Left renal cortex interstitium (tissue), 4 donors: ENCODE measurements at regions not wholly inside any gene's neighbourhood (a gene's known extent, or its start where the extent isn't known, plus 50 kb on each side); places are given as distances from the start of the nearest gene placed in this dataset.
"Not testable (repeated sequence)": the region's sequence is repeated elsewhere in the genome, so short reads cannot be mapped to it uniquely, and the experiment has no call there.

ENCODE experiments used
- DNase-seq, 4 donors: peaks; one replicate each; pipeline ENCODE4 v3.0.0-alpha.2; 2013; ENCODE audit warnings: low read depth in 4 of 4, low spot score in 2 of 4, missing footprints in 1 of 4

DNA sequence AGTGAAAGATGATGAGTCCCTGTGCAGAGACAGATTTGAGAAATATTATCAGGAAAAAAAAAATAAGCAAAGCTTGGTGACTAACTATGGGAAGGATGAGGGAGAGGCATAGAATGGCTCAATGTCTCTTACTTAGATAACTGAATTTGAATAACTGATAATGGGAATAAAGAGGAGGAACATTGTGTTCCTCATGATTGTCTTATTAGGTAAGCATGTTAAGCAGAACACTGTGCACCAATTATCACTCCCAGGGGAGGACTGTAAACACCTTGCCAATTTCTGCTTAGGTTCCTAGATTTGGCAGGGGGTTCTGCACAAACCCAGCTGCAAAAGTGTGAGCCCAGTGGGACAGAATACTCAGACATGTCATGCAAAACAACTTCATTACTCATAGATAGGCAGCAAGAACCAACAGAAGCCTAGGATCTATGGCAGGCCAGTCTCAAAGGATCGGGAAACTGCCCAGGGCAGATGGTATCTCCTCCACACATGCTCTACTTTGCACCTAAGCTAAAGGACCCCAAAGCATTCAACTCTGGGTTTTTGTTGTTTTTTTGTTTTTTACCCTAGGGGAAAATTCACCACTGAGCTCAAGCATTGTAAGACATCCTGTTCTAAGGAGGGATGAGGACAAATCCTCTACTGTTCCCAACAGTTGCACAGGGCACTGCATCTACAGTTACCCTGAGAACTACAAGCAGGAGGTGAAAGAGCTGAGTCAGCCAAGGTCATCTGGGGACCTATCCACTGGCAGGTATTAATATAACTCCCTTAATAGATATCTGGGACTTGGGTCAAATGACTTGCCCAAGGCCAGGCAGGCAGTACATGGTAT, 907.0 kb downstream of the RAPGEF2 start:
- no peak for DNase-seq

DNA sequence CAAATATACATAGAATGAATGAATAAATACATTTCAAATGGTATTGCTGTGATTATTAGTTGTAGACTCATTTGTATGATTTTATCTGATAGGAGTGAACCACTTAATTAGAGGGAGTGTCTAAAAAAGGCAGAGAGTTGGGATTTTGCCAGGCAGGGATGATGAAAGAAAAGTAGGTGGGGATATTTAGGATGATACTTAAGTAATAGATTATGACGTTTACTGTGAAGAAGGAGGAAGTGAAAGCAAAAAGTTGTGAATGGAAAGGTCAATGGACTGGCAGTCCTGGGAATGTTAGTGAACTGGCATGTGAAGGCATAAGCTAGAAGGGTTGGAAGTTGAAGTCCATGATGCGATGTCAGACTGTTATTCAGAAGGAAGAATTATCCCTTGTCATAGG, 917.1 kb downstream of the RAPGEF2 start:
- no peak for DNase-seq

DNA sequence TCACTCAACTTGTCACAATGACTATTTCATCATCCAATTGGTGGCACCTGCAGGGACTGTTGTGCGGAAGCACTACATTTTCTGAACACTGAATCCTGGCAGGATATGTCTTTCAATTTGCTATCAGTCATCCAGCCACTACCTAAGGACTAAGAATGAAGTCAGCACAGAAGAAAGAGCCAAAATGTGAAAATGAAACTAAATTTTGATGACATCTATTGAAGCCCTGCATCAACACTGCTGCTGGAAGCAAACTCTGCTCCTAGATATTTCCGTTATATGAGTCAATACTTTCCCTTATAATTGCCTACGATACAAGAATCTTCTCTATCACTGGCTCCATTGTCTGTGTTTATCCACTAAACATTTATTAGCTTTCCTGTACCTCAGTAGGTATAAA, 917.9 kb downstream of the RAPGEF2 start:
- no peak for DNase-seq

DNA sequence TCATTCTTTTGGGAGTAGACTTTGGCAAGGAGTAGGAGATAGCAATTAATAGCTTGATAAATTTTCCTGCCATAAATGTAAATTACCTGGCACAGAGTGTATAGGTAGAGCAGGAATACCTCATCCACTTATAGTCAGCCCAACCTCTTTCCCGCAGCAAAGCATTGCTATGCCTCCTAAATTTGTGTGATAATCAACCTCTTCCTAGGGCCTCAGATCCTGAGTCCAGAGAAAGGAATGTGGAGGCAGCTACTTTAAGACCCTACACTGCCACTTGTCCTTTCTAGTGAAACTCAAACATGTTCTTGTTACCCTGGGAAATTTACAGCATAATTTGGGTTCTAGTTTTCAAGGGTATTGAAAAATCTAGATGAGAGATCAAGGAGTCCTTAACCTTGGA, 919.0 kb downstream of the RAPGEF2 start:
- DNase-seq: no peak

DNA sequence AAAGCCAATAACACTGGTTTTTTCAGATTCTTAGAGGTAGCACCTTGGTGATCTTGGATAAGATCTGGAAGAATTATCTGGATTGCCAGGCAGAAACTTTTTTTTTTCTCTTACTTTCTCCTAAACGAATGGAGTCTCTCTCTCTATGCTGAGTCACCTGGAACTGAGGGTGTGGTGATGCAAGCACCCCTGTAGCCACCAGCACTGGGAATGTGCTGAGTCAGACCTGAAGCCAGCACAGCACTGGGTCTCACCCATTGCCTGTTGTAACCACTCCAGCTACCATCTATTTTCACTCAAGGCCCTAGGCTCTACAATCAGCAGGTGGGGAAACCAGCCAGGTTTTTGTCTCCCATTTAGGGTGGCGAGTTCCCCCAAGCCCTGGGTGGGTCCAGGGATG, 923.8 kb downstream of the RAPGEF2 start:
- no peak for DNase-seq

DNA sequence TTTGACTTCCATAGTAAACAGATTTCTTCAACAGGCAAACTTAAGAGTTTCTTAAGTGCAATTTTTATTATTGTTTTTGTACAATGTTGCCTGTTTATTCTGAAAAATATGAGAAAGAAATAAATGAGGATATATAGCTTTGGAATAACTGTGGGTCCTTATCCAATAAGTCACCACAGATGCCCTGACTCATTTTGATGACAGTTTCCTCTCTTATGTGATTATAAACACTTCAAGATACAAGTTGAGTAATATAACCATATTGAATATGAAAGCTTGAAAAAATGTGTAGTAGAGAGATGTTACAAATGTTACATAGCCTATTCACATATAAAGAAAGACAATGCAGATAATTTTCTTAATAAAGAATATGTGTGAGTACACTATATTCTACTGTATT, 931.6 kb downstream of the RAPGEF2 start:
- no peak for DNase-seq

DNA sequence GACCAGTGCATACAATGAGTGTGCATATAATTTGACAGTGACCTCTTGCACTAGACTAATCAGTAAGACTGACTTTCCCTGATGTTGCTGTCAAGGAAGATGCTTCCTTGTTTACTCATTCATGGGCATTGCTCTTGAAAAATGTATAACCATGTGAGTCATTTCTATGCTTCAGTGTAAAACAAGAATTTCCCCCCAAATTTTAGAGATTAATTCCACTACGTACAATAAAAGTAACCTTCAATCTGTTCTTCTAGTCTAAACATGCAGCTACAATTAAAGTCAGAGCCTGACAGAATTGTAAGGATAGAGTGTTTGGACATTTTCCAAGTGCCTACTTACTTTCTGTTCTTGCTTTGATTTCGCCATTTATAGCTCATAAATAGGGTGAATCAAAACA, 935.7 kb downstream of the RAPGEF2 start:
- DNase-seq: no peak

DNA sequence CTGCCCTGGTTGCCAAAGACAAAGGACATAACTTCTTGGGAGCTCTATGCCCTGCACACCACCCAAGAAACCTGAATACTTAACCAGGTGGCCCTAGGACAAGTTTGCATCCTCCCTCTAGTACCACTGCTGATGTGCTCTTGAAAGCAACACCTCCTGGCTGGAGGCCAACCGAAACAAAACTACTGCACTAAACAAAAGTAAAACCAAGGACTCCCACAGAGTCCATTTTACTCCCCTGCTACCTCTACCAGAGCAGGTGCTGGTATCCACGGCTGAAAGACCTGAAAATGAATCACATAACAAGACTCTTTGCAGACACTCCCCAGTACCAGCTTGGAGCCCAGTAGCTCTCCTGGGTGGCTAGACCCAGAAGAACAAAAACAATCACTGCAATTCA, 941.8 kb downstream of the RAPGEF2 start:
- DNase-seq: no peak

DNA sequence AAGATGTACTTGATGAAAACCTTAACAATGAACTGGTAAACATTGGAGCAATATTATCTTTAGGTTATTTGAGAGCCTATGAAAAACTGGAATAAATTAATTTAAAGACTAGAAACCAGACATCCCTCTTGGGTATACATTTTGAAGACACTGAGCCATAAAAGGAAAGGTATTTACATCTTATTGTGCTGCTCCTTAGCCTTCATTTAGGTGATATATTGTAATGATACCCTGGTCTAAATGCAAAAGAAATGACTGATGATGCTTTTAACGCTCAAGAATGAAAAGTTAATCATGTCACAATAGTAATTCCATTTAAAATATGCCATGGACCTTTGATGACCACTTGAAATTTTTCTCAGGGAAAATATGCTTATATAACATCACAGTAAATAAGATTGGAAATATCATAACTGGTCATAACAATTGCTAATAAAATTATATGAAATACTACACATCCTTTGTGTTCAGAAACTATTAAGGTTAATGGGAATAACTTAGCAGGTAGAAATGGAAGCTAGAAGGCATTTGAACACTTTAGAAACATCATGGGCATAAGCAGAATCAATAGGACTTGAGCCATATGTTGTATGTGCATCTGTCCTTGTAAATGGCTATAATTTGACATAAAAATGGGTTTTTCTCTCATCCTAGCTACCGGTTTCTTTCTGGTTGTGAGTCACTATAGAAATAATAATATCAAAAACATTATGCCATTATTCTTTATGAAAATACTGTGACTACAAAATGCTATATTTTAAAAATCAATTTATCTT, 979.7 kb downstream of the RAPGEF2 start:
- DNase-seq: no peak

DNA sequence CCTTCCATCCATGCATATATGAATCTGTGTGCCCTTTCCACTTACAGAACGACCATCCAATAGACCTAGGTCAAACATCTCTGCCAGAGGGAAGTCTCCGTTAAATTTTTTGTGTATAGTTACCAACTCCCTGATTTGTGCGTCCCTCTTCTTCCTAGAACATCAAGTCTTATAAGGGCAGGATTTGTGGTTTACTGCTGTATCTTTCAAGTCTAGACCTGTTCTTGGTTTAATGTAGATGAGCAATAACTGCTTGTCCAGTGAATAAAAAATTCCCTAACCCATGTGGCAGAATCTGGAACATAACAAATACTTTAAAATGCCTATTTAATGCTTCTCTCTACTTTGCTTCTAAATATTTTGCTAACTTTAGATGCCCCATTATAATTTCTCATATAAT, 988.8 kb downstream of the RAPGEF2 start:
- DNase-seq: no peak

DNA sequence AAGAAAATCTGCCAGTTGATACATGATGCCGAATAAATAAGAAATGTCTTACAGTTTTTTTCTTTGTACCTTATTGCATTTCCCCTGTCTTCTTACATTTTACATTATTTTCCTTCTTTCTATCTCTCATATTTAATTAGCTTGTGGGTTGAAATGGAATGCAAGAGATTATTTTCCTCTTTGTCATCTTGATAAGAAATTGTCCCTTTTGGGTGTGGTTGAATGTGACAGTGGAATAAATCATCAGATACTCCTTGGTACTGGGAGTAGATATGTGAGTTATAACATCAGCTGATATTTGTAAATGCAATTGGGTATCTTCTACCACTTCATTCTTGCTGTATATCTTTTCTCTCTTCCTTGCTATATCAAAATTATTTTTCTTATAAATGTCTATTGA, 997.4 kb downstream of the RAPGEF2 start:
- no peak for DNase-seq

DNA sequence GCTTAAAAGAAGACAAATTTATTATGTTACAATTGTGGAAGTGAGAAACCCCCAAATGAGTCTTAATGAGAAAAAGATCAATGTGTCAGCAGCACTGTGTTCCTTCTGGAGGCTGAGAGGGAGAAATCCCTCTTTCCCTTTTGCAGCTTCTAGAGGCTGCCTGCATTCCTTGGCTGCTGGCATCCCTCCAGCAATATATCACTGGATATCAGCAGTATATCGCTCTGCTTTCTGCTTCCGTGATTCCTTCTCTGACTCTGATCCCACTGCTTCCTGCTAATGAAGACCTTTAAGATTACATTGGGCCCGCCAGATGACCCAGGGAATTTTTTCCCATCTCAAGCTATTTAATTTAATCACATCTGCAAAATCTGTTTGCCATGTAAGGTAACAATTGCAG, 1008.0 kb downstream of the RAPGEF2 start:
- no peak for DNase-seq

DNA sequence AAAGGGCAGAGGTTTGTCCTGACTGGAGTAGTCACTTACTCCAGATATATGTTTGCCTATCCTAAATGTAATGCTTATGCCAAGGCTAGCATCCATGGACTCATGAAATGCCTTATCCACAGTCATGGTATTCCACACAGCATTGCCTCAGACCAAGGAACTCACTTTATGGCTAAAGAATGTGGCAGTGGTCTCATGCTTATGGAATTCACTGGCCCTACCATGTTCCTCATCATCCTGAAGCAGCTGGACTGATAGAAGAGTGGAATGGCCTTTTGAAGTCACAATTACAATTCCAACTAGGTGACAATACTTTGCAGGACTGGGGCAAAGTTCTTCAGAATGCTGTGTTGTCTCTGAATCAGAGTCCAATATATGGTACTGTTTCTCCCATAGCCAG, 1014.8 kb downstream of the RAPGEF2 start:
- no peak for DNase-seq

DNA sequence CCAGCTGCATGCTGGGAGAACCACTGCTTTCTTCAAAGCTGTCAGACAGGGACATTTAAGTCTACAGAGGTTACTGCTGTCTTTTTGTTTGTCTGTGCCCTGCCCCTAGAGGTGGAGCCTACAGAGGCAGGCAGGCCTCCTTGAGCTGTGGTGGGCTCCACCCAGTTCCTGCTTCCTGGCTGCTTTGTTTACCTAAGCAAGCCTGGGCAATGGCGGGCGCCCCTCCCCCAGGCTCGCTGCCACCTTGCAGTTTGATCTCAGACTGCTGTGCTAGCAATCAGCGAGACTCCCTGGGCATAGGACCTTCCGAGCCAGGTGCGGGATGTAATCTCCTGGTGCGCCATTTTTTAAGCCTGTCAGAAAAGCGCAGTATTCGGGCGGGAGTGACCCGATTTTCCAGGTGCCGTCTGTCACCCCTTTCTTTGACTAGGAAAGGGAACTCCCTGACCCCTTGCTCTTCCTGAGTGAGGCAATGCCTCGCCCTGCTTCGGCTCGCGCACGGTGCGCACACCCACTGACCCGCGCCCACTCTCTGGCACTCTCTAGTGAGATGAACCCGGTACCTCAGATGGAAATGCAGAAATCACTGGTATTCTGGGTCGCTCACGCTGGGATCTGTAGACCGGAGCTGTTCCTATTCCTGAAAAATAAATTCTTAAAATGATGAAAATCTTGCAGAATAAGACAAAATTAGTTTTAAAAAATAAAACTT, 1022.9 kb downstream of the RAPGEF2 start:
- DNase-seq: not testable (repeated sequence)

DNA sequence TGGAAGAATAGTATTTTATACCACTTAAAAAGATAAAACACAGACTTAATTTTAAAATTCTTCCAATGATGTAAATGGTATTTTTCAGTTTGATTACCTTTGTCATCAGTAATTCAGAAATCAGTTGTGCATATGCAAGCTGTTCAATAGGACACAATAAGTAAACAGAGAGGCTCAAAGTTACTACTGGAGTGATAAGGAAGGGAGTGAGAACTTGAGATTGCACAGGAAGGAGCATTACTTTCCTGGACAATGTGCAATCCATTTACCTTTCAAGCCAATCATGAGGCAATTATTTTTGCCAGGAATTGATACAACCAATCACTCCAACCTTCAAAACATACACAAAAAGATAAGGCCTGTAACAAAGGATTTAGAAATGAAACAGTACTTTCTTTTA, 1024.3 kb downstream of the RAPGEF2 start:
- DNase-seq: no peak

DNA sequence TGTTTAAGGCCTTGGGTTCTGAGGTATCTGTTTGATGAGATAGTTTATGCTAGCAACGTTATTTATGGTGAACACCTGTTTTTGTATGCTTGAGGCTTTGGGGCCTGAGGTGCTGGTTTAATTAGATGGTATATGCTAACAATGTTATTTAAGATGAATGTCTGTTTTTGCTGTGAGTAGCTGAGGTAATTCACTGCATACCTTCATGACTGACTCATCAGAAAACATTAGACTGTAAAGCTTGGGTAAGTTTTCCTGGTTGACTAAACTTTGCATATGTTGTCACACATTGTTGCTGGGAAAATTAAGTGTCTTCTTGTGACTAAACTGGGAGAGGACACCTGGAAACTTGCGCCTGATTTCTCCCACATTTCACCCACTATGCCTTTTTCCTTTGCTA, 1026.6 kb downstream of the RAPGEF2 start:
- peak in 1 of 4 donors; percentile 2 for DNase-seq

DNA sequence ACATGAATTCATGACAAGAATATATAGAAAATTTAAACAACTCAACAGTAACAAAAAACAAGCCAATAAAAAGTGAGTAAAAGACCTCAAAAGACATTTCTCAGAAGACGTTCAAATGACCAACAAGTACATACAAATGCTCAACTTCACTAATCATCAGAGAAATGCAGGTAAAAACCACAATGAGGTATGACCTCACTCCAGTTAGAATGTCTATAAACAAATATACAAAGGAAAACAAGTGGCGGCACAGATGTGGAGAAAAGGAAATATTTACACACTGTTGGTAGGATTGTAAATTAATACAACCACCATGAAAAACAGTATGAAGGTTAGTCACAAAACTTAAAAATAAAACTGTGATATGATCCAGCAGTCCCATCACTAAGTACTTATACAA, 1033.1 kb downstream of the RAPGEF2 start:
- no peak for DNase-seq

DNA sequence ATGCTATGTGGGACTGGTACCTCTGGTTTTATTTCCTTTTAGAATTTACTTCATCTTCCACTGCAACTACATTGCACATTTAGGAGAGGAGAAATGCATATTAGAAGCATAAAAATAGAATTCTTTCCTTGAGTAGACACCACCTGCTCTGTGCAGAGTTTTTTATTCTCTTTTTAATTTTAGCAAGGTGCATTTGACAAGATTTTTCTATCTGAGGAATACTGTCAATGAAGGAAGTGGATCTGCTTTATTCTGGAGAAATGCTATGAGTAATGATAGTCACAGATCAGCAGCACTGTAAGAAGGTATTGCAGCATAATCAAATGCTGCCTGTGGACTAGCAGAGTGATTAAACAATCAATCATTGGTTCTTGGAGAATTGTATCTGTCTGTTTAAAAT, 1038.3 kb downstream of the RAPGEF2 start:
- DNase-seq: no peak

DNA sequence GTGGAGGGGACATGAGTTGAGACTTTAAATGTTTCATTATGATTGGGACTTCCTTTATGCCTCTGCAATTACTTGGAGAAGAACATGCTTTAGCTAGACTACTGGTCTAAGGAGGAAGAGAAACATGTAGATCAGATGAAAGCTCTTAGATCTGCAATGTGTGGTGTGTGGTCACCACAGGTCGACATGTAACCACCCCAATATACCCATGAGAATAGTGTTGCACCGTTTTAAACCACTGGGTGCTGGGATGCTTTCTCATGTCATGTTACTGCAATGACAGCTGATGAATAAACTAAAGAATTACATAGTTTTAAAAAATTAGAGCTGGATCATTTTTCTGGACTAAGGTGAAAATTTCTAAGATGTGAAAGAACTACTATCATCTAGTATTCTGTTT, 1039.7 kb downstream of the RAPGEF2 start:
- DNase-seq: no peak

DNA sequence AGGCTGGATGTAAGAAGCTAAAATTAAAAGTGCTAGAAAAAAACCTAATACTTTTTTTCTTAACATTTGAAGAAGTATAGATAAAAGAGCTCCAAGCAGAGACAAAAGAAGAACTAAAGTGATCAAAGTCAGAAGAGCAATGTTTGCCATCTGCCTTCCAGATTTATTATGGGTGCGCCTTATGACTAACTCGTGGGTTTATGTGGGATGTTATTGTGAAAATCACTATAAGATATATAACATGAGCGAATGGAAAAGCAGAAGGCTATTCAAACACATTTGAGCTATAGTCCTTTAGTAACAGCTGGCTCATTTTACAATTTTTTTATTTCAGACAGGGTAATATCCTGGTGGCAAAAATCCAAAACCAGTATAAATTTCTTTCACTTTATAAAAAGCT, 1040.7 kb downstream of the RAPGEF2 start:
- no peak for DNase-seq

DNA sequence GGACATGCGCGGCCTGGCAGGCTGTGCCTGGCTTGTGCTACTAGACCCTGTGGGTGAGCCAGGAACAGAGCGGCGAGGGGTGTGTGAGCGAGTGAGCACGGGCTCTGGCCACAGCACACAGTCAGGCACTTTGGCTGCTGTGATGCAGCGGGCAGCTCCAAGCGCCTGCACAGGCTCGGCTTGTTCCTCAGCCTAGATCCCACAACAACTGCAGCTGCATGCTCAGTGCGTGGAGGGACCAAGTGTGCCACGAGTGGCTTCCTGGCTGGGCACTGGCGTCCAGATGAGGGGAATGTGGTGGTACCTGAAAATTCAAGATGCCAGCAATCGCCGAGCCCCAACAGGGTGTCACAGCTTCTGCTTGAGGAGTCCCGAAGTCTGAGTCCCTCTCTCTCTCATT, 1056.6 kb downstream of the RAPGEF2 start:
- no peak for DNase-seq

DNA sequence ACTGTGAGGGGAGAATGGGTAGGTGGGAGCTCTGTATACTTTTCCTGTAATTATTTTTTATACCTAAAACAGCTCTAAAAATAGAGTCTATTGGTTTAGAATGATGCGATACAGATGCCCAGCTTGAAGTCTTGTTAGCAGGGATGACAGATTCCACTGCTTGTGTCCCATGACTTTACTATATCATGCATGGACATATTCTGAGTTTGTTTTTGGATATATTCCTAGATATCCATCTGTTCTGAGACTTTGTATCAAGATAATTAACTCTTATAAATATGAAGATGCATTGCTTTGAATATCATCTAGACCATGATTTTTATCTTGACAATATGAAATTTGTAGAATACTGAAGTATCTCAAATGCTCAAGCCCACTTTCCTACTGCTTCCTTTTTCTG, 1058.1 kb downstream of the RAPGEF2 start:
- DNase-seq: no peak
